HL-60 (cell line): ENCODE measurements at regions not wholly inside any gene's neighbourhood (a gene's known extent, or its start where the extent isn't known, plus 50 kb on each side); places are given as distances from the start of the nearest gene placed in this dataset.

ENCODE experiments used
- DNase-seq, 2 experiments: peaks; one replicate each; pipeline ENCODE4 v3.0.0-alpha.2; 2010 to 2020; ENCODE audit warnings: low read depth in 1 of 2, low spot score in 1 of 2
- H3K27ac ChIP-seq: fragments of 250-450 bp; sonication (Bioruptor Pico); replicated peaks from 2 replicates; pipeline ENCODE4 v1.5.1; 2020; ENCODE audit warnings: mild to moderate bottlenecking, moderate library complexity
- H3K27me3 ChIP-seq: fragments of 250-450 bp; sonication (Bioruptor Pico); 2 replicates; pipeline ENCODE4 v1.5.1; 2021; ENCODE audit warnings: mild to moderate bottlenecking, moderate library complexity; ENCODE audit not compliant: insufficient read depth, poor library complexity, severe bottlenecking
- H3K4me3 ChIP-seq: replicated peaks from 2 replicates; pipeline ENCODE4 v1.5.1; 2011; ENCODE audit warnings: mild to moderate bottlenecking, control low read depth, low read length; ENCODE audit not compliant: insufficient read depth
- GABPA ChIP-seq: IDR thresholded peaks from 2 replicates; pipeline ENCODE4 v1.6.1; 2012; ENCODE audit warnings: low read depth
- POLR2AphosphoS5 ChIP-seq: IDR thresholded peaks from 2 replicates; pipeline ENCODE4 v1.6.1; 2012; ENCODE audit warnings: low read depth
- REST ChIP-seq: IDR thresholded peaks from 2 replicates; pipeline ENCODE4 v1.6.1; 2012; ENCODE audit warnings: low read depth; ENCODE audit not compliant: insufficient replicate concordance
- SPI1 ChIP-seq: IDR thresholded peaks from 2 replicates; pipeline ENCODE4 v1.6.1; 2012; ENCODE audit warnings: low read depth, mild to moderate bottlenecking, borderline replicate concordance
- TF ChIP-seq, protein P1 (sequence below): IDR thresholded peaks from one replicate; pipeline ENCODE4 v1.5.1; 2011; ENCODE audit warnings: low read length, control low read depth, inconsistent platforms; ENCODE audit not compliant: insufficient read depth

- TF ChIP-seq POLR2AphosphoS5 (no peak), SPI1 (no peak), GABPA (no peak), REST (no peak)
- TF ChIP-seq, protein P1, sequence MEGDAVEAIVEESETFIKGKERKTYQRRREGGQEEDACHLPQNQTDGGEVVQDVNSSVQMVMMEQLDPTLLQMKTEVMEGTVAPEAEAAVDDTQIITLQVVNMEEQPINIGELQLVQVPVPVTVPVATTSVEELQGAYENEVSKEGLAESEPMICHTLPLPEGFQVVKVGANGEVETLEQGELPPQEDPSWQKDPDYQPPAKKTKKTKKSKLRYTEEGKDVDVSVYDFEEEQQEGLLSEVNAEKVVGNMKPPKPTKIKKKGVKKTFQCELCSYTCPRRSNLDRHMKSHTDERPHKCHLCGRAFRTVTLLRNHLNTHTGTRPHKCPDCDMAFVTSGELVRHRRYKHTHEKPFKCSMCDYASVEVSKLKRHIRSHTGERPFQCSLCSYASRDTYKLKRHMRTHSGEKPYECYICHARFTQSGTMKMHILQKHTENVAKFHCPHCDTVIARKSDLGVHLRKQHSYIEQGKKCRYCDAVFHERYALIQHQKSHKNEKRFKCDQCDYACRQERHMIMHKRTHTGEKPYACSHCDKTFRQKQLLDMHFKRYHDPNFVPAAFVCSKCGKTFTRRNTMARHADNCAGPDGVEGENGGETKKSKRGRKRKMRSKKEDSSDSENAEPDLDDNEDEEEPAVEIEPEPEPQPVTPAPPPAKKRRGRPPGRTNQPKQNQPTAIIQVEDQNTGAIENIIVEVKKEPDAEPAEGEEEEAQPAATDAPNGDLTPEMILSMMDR: no peak
- H3K4me3 ChIP-seq: no peak overlapping the region
These were observed 98.4 kb upstream of the THBS1 start for GRCh38 chr15:39482459-39482858.

DNA sequence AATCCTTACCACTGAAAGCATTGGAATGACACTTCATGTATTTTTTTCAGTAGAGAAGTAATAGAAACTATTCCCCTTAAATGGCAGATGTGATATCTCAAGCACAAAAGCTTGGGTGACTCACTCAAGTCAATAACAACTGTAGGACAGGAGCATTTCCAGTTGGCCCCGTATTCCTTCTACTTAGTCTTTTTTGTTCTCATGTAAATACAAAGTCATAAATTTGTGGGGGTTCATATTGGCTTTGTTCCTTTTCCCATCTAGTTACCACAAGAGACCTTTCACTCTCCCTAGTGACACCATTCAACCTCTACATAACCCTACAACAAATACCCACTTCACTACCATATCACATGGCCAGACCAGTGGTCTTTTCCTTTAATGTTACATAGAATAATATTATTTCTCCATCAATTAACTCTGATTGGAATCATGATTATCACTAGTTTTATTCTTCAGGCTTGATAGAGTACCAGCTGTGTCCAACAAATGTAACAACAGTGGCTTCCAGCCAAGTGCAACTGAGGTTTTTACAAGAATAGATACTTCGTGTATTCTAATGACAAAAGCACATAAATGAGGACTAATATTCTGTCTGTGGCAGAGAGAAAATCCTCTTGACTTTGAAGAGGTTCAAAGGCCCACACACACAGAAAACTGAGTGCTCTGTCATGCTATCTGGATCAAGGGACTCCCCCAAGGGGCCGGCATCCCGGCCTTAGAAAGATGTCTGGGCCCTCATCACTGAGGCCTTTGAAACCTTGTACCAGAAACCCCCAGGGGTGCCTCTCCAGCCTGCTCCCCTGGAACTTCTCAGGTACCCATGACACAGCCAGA, 94.0 kb upstream of the THBS1 start:
- no peak overlapping the region for H3K4me3 ChIP-seq
- DNase-seq: no peak
- H3K27ac ChIP-seq: no peak overlapping the region
- H3K27me3 ChIP-seq: no peaks in the 10 kb centered on the region
- TF ChIP-seq SPI1 (no peak), GABPA (no peak), POLR2AphosphoS5 (no peak), REST (no peak)
- TF ChIP-seq, protein P1: no peak

More at GRCh38 chr15:39482459-39482858, 98.4 kb upstream of the THBS1 start:
- DNase-seq: no peak
- Histone ChIP-seq H3K27ac (no peak overlapping the region), H3K27me3 (no peaks in the 10 kb centered on the region)

GRCh38 chr15:39487458-39487735, 93.5 kb upstream of the THBS1 start:
- no peak overlapping the region for H3K27ac ChIP-seq
- TF ChIP-seq REST (no peak), SPI1 (no peak), POLR2AphosphoS5 (no peak), GABPA (no peak)
- TF ChIP-seq, protein P1: no peak
- H3K4me3 ChIP-seq: no peak overlapping the region
- H3K27me3 ChIP-seq: no peaks in the 10 kb centered on the region
- no peak for DNase-seq
